Limb (tissue), 2 donors: ENCODE measurements at regions not wholly inside any gene's neighbourhood (a gene's known extent, or its start where the extent isn't known, plus 50 kb on each side); places are given as distances from the start of the nearest gene placed in this dataset.
A peak's percentile ranks its signal among the peaks of the same experiment; 100 is the strongest.
"Not testable (repeated sequence)": the region's sequence is repeated elsewhere in the genome, so short reads cannot be mapped to it uniquely, and the experiment has no call there.

ENCODE experiments used
- DNase-seq, 2 donors: peaks; one replicate each; pipeline ENCODE4 v3.0.0-alpha.2; 2016; ENCODE audit errors: extremely low spot score in 2 of 2

DNA sequence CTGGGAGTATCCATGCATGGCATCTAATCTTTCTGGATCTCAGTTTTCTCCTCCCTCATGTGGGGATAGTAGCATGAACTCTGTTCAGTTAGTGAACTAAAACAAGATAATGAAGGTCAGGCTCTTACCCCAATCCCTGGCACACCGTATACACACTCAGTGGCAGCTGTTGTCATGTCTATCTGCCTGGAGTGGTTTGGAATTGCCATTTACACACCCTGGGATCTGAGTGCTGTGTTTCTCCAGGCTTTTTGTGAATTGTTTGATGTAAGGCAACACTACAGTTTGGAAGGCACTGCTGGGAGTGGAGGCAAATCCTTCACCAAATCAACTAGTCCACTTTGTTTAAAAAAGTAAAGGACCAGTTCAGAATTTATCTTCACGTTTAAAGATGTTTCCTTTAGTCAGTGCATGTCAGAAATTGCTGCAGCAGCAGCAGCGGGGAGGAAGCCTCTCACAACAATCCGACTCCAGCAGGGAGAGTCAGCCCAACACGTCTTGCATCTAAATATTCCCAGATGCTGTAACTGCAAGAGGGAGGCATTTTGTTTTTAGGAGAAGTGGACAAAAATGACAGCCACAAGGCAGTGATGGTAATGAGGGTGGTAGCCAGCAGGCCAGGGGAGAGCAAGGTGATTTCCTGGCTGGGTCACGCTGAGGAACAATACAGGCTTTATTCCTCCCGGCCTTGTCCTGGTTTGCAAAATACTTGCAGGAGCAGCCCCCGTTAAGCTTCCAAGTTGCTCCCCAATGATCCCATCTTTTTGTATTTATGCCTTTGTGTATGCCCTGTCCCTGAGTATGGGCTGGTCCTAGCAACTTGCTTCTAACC lies 128.5 kb upstream of the LRIG1 start:
- DNase-seq, result peak in 1 of 2 donors; percentile 24

DNA sequence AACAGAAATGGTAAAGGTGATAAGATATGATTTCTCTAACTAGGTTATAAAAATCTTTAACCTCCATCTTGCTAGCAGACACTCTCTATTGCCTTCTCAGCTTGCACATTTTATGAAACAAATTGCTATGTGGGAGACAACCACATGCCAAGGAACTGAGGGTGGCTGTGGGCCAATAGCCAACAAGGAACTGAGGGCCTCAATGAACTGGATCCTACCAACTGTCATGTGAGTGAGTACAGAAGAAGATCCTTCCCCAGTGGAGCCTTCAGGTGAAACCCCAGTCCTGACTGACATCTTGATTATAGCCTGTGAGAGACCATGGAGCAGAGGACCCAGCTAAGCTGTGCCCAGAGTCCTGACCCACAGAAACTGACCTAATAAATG lies 129.2 kb upstream of the LRIG1 start:
- no peak for DNase-seq

DNA sequence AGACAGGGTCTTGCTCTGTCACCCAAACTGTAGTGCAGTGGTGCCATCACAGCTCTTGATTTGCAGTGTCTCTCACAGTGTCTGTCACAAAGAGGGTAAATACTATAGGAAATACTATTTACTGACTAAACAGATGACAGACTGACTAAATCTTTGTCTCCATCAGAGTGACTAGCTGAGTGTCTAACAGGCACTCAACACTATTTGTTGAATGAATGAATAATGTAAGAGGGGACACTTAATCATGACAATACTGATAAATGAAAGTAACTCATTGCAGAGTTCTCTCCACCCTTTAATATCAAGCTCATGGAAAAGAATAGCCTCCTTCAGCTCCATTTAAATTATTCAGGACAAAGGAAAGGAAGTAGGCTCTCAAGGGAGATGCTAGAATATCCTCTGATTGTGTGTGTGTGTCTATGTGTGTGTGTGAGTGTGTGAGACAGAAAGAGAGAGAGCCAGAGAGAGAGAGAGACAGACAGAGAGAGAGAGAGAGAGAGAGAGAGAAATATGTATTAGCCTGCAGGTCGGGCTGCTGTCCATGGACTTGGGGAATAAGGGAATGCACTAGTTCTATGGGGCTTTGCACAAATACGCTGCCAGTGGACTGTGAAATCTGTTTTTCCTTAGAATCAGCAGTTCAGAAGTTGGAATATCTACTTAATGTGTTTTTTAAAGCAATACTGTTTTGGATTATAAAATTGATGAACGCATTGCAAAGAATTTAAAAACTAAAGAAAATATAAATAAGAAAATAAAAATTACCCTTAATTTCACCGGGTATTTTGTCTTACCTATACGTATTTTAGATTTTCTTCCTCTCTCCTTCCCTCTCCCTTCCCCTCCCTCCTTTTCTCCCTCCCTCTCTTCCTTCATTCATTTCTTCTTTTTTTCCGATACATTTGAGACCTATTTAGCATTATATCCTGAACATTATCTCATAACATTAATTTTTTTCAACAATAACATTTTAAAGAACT lies 132.9 kb upstream of the LRIG1 start:
- no peak for DNase-seq

DNA sequence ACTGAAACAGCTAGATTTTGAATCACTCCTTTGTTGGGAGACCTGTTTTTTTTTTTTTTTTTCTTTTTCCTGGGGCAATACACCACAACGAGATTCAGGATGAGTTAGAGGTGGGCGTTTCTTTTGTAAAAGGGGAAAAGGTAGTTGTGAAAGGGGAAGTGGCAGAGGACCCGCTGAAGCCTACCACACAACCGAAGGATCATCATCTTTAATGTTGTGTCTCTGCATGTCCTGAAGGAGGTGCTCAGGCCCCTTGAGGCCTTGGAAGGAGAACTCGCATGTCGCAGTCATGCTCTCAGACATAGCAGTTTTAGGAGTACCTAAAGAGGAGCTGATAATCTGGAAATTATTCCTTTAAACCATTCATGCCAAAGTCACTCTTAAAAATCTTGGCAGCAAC lies 137.9 kb upstream of the LRIG1 start:
- DNase-seq, result no peak

DNA sequence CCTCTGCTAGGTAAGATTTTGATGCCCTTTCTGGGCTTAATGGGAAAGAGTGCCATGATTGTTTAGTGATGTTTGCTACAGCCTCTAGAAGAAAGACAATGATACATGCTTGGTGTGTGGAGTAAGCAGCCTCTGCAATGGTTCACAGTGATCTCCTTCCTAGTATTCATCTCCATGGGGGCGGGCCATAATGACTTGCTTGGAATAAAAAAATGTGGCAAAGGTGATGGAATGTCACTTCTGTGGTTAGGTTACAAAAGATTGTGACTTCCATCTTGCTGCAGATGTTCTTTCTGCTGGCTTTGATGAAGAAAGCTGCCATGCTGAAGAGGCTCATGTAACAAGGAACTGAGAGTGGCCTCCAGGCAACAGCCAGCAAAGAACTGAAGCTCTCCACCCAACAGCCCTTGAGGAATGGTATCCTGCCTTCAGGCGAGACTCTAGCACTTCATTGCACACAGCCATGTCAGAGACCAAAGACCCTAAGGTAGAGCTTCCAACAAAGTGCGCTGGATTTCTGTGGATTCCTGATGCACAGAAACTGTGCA lies 139.1 kb upstream of the LRIG1 start:
- no peak for DNase-seq

DNA sequence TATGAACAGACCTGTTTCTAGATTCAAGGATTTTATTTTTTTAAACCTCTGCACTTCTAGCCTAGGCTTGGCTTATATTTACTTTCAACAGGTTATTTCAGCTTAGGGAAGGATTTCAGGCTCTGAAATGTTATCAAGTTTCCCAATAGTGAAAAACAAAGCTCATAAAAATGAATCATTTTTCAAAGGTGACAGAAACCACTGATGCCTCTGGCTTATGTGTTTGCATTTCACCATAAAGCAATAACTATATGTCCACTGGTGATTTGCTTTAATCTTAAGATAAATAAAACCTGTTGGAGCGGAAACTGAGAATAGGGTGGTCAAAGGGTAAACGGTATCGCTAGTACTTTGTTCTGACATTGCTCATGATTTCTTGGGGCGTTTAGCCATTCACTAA lies 141.2 kb upstream of the LRIG1 start:
- DNase-seq, result no peak

DNA sequence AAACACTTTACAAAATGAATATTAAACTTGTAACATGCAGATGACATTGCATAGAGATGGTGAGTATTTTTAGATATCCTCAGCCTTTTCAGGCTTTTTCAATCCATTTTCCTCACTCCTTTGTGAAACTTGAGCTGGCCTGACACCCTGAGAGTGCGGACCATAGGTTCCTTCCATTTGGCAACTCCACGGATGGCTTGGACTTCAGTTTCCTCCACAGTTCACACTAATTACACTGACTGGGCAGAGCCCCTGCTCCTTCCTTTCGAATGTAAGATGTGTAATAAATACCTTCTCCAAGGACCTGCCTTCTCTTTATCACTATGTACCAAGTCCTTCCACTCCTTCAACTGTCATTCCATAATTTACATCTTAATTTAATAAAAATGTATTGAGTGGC lies 141.7 kb upstream of the LRIG1 start:
- no peak for DNase-seq

DNA sequence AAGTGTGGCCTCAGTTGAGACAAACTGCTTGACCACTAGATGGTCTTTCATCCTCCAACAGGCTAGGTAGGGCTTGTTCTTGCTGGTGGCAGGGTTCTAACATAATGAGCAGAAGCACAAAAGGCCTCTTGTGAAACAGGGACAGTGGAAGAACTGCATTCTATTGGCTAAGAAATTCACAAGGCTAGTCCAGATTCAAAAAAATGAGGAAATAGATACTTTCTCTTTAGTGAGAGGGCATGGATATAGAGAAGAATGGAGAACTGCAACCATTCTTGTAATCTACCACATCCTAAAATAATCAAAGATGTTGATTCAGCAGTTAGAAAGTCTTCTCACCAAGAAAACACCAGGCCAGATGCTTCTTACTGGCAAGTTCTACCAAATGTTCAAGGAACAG lies 143.7 kb upstream of the LRIG1 start:
- no peak for DNase-seq

DNA sequence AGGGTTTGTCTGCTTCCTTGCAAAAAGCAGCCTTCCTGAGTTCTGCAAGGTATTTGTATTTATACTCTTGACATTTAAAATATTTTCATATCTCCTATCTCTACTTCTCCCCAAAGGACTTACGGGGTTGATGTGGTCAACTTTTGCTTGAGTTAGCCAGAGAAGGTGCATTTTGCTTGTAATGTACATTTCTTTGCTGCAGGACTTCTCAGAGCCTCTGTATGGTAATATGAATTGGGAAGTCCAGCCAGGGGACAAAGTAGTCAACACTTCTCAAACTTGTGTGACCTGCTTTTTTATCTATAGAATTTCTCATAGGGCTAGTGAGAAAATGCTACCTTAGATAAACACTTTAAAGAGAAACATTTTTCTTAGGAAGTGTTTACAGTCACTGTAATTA lies 148.2 kb upstream of the LRIG1 start:
- DNase-seq, result no peak

DNA sequence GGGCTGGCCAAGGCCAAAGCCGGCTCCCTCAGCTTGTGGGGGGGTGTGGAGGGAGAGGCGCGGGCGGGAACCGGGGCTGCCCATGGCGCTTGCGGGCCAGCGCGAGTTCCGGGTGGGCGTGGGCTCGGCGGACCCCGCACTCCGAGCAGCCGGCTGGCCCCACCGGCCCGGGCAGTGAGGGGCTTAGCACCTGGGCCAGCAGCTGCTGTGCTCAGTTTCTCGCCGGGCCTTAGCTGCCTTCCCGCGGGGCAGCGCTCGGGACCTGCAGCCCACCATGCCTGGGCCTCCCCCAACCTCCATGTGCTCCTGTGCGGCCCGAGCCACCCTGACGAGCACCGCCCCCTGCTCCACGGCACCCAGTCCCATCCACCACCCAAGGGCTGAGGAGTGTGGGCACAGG lies 150.7 kb upstream of the LRIG1 start:
- DNase-seq, result not testable (repeated sequence)

DNA sequence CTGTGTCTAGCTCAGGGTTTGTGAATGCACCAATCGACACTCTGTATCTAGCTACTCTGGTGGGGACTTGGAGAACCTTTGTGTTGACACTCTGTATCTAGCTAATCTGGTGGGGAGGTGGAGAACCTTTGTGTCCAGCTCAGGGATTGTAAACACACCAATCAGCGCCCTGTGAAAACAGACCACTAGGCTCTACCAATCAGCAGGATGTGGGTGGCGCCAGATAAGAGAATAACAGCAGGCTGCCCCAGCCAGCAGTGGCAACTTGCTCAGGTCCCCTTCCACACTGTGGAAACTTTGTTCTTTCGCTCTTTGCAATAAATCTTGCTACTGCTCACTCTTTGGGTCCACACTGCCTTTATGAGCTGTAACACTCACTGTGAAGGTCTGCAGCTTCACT lies 151.3 kb upstream of the LRIG1 start:
- not testable (repeated sequence) for DNase-seq

DNA sequence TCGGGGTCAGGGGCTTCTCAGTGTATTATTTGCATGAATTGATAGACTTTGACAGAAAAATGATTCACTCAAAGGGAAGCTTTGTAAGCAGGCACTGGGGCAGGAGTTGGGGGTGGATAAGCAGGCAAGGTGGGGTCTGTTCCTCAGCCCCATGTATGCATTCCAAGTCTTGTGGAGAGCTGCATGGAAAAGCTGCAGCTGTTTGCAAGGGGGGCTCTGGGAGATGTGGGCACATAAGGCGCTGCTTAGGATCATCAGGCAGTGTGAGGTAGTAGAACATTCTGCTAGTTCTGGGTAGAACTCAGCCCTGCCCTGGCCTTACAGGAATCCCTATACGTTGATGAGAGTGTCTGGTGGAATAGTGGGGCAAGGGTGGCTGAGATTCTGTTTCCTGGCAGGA lies 154.2 kb upstream of the LRIG1 start:
- peak; percentile 17 to 40 for DNase-seq

DNA sequence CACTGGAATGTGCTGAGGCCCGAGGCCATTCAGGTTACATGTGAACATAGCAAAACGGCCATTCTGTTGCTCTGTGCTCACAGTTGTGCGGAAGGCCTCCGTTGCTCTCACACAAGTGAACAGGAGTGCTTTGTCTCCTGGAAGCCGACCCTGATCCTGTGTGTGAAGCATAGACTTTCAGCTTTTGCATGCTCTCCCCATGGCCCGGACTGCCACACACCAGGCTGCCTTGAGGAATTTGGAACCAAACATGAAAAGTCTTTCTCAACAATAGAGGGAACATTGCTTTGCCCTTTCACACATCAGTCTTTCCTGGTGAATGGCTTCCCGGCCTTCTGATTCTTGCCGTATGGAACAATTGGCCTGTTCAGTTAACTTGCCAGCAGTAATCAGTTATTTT lies 154.8 kb upstream of the LRIG1 start:
- DNase-seq, result peak in 1 of 2 donors; percentile 42

DNA sequence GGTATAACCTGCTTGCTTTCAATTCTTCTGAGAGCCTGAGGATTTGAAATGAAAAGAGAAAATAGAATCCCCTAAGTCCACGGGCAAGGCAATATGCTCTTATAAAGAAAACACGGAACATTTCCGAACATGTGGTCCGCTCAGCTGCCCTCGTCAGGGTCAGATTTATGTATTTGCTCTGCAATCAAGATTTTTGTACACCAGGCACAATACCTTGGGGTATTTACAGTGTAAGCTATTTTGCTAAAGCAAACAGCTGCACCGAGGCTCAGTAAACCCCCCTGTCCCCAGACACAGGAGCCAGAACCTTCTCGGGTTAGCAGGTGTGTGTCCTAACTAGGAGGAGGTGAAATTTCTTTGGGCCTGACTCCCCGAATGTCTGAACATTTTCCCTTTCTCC lies 155.8 kb upstream of the LRIG1 start:
- peak in 1 of 2 donors; percentile 31 for DNase-seq

DNA sequence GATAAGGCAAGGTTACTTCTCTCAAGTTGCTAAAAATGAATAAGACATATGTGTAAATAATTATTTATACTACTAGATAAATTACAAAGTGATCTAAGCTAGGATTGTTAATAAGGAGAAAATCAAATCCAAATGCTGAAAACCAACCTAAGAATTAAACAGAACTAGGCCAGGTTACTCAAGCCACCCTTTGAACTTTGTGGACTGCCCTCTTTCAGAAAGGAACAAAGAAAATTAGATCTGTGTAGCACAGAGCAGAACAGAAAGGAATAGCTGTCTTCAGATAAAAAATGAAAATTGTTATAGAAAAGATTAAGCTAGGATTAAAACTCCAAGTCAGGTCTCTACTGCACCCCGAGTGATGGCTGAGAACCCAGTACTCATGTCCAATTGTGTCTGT lies 158.2 kb upstream of the LRIG1 start:
- no peak for DNase-seq

DNA sequence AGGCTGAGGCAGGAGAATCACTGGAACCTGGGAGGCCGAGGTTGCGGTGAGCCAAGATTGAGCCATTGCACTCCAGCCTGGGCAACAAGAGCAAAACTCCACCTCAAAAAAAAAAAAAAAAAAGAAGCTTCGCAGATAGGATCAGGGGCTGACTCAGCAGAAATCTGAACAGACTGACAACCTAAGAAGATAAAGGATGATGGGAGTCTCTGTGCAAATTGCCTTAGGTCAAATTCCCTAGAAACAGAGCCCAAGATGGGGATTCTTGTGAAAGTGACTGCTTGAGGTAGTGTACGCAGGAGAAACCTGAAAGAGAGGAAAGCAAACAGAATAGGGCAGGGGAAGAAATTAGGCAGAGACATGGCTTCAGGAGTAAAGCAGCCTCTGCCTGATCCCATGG lies 160.8 kb upstream of the LRIG1 start:
- DNase-seq, result no peak

DNA sequence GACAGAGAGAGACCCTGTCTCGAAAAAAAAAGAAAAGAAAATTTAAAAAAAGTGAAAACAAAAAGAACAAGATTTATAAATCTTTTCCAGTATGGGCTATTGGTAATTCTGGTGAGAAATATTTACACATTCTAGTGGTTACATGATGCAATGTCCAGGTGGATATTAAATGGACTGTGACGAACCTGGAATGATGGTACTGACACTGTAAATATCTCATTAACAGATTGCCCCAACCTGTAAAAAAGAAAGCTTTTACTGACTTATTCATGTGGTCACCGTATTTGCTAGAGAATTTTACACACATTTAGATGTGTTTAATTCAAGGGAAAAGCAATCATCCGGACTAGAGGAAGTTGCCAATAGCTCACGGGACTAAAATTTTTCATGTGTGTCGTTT lies 162.1 kb upstream of the LRIG1 start:
- no peak for DNase-seq

DNA sequence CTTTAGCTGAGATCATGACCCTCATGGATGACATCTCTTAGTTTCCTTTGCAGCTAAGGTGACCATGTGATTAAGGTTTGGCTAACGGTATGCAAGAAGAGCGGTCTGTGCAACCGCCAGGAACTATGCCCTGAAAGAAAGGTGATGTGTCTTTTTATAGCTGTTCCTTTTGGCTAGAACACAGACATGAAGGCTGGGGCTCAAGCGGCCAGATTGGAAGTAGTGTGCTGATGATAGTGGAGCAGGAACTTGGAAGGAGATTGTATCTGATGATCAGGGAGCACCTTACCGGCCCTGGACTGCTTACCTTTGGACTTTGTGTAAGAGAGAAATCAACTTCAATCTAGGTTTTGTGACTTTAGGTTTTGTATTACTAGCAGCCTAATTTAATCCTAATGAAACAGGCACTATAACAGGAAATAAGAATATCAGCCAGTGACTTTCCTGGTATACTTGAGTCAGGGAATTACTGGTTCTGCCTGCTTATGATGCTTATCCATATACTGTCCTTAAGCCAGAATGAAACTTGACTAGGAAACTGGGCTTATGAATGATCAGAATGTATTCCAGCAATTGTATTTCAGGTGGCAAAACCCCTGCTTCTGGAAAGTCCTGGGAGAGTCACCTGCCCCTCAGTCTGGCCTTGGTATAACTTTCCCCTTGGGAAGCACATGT lies 164.3 kb upstream of the LRIG1 start:
- DNase-seq, result no peak

DNA sequence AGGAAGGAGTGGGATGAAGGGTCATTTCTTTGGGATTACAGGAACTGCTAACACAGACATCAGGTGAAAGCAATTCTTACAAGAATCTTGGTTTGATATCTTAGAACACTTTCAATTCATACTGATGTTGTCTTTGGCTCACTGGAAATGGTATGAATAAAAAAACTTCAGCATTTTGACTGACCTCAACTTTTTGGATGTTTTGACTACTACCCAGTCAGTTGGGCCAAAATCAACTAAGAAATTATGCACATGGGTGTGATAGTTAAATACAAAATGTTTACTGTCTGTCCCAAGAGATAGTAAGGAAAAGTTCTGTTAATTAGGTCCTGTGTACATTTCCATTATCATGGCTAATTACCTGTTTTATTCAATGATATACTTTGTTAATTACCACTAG lies 165.5 kb upstream of the LRIG1 start:
- DNase-seq, result no peak

DNA sequence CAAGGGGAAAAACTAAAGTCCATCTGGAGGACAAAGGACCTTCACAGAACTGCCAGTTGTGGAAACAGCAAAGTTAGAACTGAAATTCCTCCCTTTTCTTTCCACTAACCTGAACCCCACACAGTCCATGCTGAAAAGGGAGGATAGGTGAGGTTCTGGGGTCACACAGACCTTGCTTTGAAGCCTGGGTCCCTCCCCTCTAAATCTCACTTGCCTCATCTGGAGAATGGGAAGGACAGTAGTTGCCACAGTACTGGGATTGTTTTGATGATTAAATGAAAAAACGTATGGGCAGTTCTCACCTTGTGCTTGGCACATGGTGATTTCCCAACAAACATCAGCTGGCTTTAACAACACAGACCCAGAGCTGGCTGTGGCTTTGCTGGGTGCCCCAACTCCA lies 166.4 kb upstream of the LRIG1 start:
- DNase-seq, result no peak

DNA sequence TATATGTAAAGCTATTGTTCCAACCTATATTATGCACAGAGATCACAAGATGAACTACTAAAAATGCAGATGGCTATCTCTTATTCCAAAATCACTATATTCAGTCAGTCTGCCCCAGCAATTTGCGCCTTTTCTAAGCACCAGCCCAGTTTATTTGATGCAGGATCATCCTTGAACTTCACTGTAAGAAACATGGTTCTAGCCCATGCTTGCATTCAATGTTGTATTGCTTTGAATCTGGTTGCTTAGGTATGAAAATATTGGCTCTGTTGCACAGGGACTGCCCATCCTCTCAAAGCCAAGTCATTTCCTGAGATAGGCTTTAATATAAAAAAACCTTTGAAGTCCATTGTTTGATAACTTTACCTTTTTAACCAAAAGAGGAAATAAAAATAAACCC lies 170.5 kb upstream of the LRIG1 start:
- DNase-seq, result no peak

DNA sequence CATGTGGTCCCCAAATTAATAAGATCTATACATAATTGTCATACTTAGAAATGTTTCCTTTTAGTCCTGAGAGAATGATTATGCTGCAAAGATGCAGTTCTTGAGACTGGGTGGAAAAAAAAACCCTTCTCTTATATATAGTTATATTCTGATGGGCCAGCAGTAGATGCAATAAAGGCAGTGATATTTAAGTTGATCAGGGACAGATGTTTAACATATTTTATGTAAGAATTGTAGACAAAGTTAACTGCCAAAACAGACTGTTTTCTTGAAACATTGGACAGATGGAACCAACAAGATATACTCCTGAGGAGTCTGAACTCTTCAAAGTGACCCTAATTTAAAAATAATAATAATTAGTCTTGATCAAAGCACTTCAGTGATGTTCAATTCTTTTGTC lies 172.0 kb upstream of the LRIG1 start:
- peak in 1 of 2 donors; percentile 51 for DNase-seq
